ENCODE measurements at regions not wholly inside any gene's neighbourhood (a gene's known extent, or its start where the extent isn't known, plus 50 kb on each side); places are given as distances from the start of the nearest gene placed in this dataset.

DNA sequence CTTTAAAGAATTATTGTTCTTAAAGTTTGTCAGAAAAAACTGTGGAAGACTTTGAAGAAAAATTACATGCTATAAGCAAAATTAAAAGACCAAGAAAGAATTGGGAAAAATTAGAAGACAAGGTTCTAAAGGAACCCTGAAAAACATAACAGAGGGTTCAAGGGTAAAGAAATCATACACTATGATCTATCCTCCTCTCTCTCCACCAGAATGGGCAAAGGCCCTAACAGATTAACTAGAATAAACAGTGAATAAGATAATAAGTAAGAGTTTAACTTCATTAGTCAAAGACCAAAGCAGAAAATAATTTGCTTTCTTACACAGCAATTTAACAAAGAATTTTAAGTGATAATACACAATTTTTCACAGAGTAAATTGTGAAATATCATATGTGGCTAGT lies 201.2 kb upstream of the PDE10A start:
- FAIRE-seq (no peak), DNase-seq (ENCODE audit: low read depth) (no peak)
- H3K27me3 ChIP-seq (ENCODE audit: insufficient read depth, low read length), result no peaks in the 10 kb centered on the region
- no peaks in the 10 kb centered on the region for H3K36me3 ChIP-seq (ENCODE audit: insufficient read depth, low read length)
- H3K4me3 ChIP-seq (ENCODE audit: insufficient read depth, low read depth, low read length), result no peak overlapping the region
- H3K4me1 ChIP-seq (ENCODE audit: insufficient read depth, low read length), result no peaks in the 10 kb centered on the region
- Mint-ChIP-seq H3K4me1 (ENCODE audit: low read depth, unreplicated experiment) (no peaks in the 10 kb centered on the region), H3K27me3 (ENCODE audit: low read depth, unreplicated experiment) (peaks cover 6% of the 10 kb centered on the region), H3K27ac (ENCODE audit: unreplicated experiment) (no peak overlapping the region), H3K9me3 (ENCODE audit: unreplicated experiment) (peaks cover 2% of the 10 kb centered on the region), H3K36me3 (ENCODE audit: low read depth, unreplicated experiment) (no peaks in the 10 kb centered on the region), H3K4me3 (ENCODE audit: unreplicated experiment) (no peak overlapping the region)
- H3K4me2 ChIP-seq (ENCODE audit: low read length), result no peak overlapping the region
- H2AFZ ChIP-seq (ENCODE audit: low read depth, low read length), result no peak overlapping the region
- H3K9me3 ChIP-seq (ENCODE audit: insufficient read depth, low read depth, low read length), result no peaks in the 10 kb centered on the region
- no peak for TF ChIP-seq EZH2 (IDR thresholded peaks at IDR 0.05; ENCODE audit: insufficient read depth, low read length)
- TF ChIP-seq, protein P1, sequence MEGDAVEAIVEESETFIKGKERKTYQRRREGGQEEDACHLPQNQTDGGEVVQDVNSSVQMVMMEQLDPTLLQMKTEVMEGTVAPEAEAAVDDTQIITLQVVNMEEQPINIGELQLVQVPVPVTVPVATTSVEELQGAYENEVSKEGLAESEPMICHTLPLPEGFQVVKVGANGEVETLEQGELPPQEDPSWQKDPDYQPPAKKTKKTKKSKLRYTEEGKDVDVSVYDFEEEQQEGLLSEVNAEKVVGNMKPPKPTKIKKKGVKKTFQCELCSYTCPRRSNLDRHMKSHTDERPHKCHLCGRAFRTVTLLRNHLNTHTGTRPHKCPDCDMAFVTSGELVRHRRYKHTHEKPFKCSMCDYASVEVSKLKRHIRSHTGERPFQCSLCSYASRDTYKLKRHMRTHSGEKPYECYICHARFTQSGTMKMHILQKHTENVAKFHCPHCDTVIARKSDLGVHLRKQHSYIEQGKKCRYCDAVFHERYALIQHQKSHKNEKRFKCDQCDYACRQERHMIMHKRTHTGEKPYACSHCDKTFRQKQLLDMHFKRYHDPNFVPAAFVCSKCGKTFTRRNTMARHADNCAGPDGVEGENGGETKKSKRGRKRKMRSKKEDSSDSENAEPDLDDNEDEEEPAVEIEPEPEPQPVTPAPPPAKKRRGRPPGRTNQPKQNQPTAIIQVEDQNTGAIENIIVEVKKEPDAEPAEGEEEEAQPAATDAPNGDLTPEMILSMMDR (IDR thresholded peaks at IDR 0.05; ENCODE audit: insufficient read depth, low read depth, low read length), result no peak
- no peak overlapping the region for H3K27ac ChIP-seq (ENCODE audit: low read depth, low read length)
- no peaks in the 10 kb centered on the region for H4K20me1 ChIP-seq (ENCODE audit: insufficient read depth, low read length)
- H3K9ac ChIP-seq (ENCODE audit: low read length), result no peak overlapping the region
- H3K79me2 ChIP-seq (ENCODE audit: insufficient read depth, low read length), result no peaks in the 10 kb centered on the region

DNA sequence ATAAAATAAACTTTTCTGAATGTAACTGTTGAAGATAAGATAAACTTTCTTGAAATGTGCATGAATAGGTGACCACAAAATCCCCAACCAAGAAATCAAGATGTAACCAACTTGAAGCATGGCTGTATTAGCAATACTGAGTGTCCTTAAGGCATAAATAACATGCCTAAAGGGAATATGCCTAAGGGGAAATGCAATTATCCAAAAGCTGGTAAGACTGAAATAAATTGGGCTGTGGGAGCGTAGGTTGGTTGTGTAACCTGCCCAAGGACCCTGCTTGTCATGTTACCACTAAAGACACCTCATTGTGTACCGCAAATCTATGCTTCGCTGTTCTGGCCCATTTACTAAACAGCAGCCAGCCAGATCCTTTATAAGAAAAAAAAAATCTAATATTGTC lies 200.8 kb upstream of the PDE10A start:
- Mint-ChIP-seq H3K27ac (ENCODE audit: unreplicated experiment) (no peak overlapping the region), H3K4me1 (ENCODE audit: low read depth, unreplicated experiment) (no peaks in the 10 kb centered on the region), H3K27me3 (ENCODE audit: low read depth, unreplicated experiment) (peaks cover 6% of the 10 kb centered on the region), H3K9me3 (ENCODE audit: unreplicated experiment) (peaks cover 2% of the 10 kb centered on the region), H3K4me3 (ENCODE audit: unreplicated experiment) (no peak overlapping the region), H3K36me3 (ENCODE audit: low read depth, unreplicated experiment) (no peaks in the 10 kb centered on the region)
- Histone ChIP-seq H3K27ac (ENCODE audit: low read depth, low read length) (no peak overlapping the region), H3K9ac (ENCODE audit: low read length) (no peak overlapping the region), H4K20me1 (ENCODE audit: insufficient read depth, low read length) (no peaks in the 10 kb centered on the region), H3K4me2 (ENCODE audit: low read length) (no peak overlapping the region), H2AFZ (ENCODE audit: low read depth, low read length) (no peak overlapping the region), H3K27me3 (ENCODE audit: insufficient read depth, low read length) (no peaks in the 10 kb centered on the region), H3K36me3 (ENCODE audit: insufficient read depth, low read length) (no peaks in the 10 kb centered on the region), H3K4me1 (ENCODE audit: insufficient read depth, low read length) (no peaks in the 10 kb centered on the region), H3K4me3 (ENCODE audit: insufficient read depth, low read depth, low read length) (no peak overlapping the region), H3K9me3 (ENCODE audit: insufficient read depth, low read depth, low read length) (no peaks in the 10 kb centered on the region), H3K79me2 (ENCODE audit: insufficient read depth, low read length) (no peaks in the 10 kb centered on the region)
- peak; percentile 3 for DNase-seq (ENCODE audit: low read depth)
- FAIRE-seq, result no peak
- TF ChIP-seq EZH2 (IDR thresholded peaks at IDR 0.05; ENCODE audit: insufficient read depth, low read length), result no peak
- TF ChIP-seq, protein P1 (IDR thresholded peaks at IDR 0.05; ENCODE audit: insufficient read depth, low read depth, low read length), result no peak

DNA sequence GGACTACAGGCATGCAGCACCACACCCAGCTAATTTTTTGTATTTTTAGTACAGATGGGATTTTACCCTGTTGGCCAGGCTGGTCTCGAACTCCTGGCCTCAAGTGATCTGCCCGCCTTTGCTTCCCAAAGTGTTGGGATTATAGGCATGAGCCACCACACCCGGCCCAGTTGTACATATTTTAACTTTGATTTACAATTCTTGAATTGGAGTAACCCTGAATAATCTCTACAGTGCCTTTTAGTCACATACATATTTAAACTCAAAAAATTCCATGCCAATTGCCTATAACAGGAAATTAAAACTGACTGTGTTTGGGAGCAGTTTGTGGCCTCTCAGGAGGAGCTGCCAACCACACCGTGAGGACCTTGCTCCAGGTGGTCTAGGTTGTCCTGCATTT lies 199.8 kb upstream of the PDE10A start:
- H3K4me1 ChIP-seq (ENCODE audit: insufficient read depth, low read length), result no peaks in the 10 kb centered on the region
- H3K9ac ChIP-seq (ENCODE audit: low read length), result no peak overlapping the region
- H2AFZ ChIP-seq (ENCODE audit: low read depth, low read length), result no peak overlapping the region
- H3K27ac Mint-ChIP-seq (ENCODE audit: unreplicated experiment), result no peak overlapping the region
- H3K27ac ChIP-seq (ENCODE audit: low read depth, low read length), result no peak overlapping the region
- no peaks in the 10 kb centered on the region for H3K27me3 ChIP-seq (ENCODE audit: insufficient read depth, low read length)
- H3K4me3 Mint-ChIP-seq (ENCODE audit: unreplicated experiment), result no peak overlapping the region
- no peaks in the 10 kb centered on the region for H4K20me1 ChIP-seq (ENCODE audit: insufficient read depth, low read length)
- no peaks in the 10 kb centered on the region for H3K4me1 Mint-ChIP-seq (ENCODE audit: low read depth, unreplicated experiment)
- peaks cover 6% of the 10 kb centered on the region for H3K27me3 Mint-ChIP-seq (ENCODE audit: low read depth, unreplicated experiment)
- no peaks in the 10 kb centered on the region for H3K36me3 ChIP-seq (ENCODE audit: insufficient read depth, low read length)
- no peaks in the 10 kb centered on the region for H3K79me2 ChIP-seq (ENCODE audit: insufficient read depth, low read length)
- no peak for TF ChIP-seq EZH2 (IDR thresholded peaks at IDR 0.05; ENCODE audit: insufficient read depth, low read length)
- TF ChIP-seq, protein P1 (IDR thresholded peaks at IDR 0.05; ENCODE audit: insufficient read depth, low read depth, low read length), result no peak
- no peaks in the 10 kb centered on the region for H3K9me3 ChIP-seq (ENCODE audit: insufficient read depth, low read depth, low read length)
- no peak for DNase-seq (ENCODE audit: low read depth)
- no peak for FAIRE-seq
- H3K4me2 ChIP-seq (ENCODE audit: low read length), result no peak overlapping the region
- no peaks in the 10 kb centered on the region for H3K36me3 Mint-ChIP-seq (ENCODE audit: low read depth, unreplicated experiment)
- no peak overlapping the region for H3K4me3 ChIP-seq (ENCODE audit: insufficient read depth, low read depth, low read length)
- peaks cover 2% of the 10 kb centered on the region for H3K9me3 Mint-ChIP-seq (ENCODE audit: unreplicated experiment)
